ENCODE measurements at regions not wholly inside any gene's neighbourhood (a gene's known extent, or its start where the extent isn't known, plus 50 kb on each side); places are given as distances from the start of the nearest gene placed in this dataset.

- no peak for TF ChIP-seq EP300 (IDR thresholded peaks at IDR 0.05; ENCODE audit: borderline replicate concordance in 1 of 2, low read depth in 2 of 2, low read length in 2 of 2)
- no peak for TF ChIP-seq CTCF (IDR thresholded peaks at IDR 0.05; ENCODE audit: control extremely low read depth in 1 of 3, insufficient read depth in 1 of 3, low read depth in 1 of 3, low read length in 3 of 3)
- no peak for TF ChIP-seq YY1 (IDR thresholded peaks at IDR 0.05; ENCODE audit: low read depth, low read length)
- TF ChIP-seq BCL11A (IDR thresholded peaks at IDR 0.05; ENCODE audit: low read depth in 2 of 2, low read length in 2 of 2): no peak
- TF ChIP-seq POLR2A (IDR thresholded peaks at IDR 0.05; ENCODE audit: control extremely low read depth in 1 of 2, low read depth in 2 of 2, low read length in 2 of 2): no peak
- TF ChIP-seq CBX8 (IDR thresholded peaks at IDR 0.05; ENCODE audit: borderline replicate concordance, low read depth, low read length): no peak
- TF ChIP-seq JUND (IDR thresholded peaks at IDR 0.05; ENCODE audit: low read length): no peak
- no peak for TF ChIP-seq RAD21 (IDR thresholded peaks at IDR 0.05 in 1 of 2, conservative IDR thresholded peaks at IDR 0.05 in 1 of 2; ENCODE audit: low read depth in 2 of 2, low read length in 2 of 2)
- no peak for TF ChIP-seq JUN (IDR thresholded peaks at IDR 0.05; ENCODE audit: low read depth, low read length)
- TF ChIP-seq EZH2 (IDR thresholded peaks at IDR 0.05; ENCODE audit: low read depth, low read length, severe bottlenecking): no peak
Observed at GRCh38 chr2:56713978-56714377, 530.2 kb downstream of the CCDC85A start.

Data from H1 (cell line).